GM10248 (cell line): ENCODE measurements at regions not wholly inside any gene's neighbourhood (a gene's known extent, or its start where the extent isn't known, plus 50 kb on each side); places are given as distances from the start of the nearest gene placed in this dataset.

ENCODE experiments used
- CTCF ChIA-PET: fragments of 300-600 bp; sonication (Branson Sonifier 250); formaldehyde crosslinking; extraction: SDS; loops from one replicate; lab custom pipeline; 2021; ENCODE audit warnings: antibody characterized with exemption; lab: Yijun Ruan, JAX
- POLR2A ChIA-PET: fragments of 350-650 bp; sonication (Branson Sonifier 250); formaldehyde crosslinking; extraction: SDS; loops from one replicate; lab custom pipeline; 2020; ENCODE audit warnings: antibody characterized with exemption; lab: Yijun Ruan, JAX
- DNase-seq: peaks from one replicate; pipeline ENCODE4 v3.0.0; 2012; ENCODE audit errors: extremely low spot score
- TF ChIP-seq, protein P1 (sequence below): IDR thresholded peaks from 2 replicates; pipeline ENCODE4 v1.5.1; 2012; ENCODE audit warnings: mild to moderate bottlenecking, low read depth; ENCODE audit errors: extremely low read depth, missing control alignments, control extremely low read depth

DNA sequence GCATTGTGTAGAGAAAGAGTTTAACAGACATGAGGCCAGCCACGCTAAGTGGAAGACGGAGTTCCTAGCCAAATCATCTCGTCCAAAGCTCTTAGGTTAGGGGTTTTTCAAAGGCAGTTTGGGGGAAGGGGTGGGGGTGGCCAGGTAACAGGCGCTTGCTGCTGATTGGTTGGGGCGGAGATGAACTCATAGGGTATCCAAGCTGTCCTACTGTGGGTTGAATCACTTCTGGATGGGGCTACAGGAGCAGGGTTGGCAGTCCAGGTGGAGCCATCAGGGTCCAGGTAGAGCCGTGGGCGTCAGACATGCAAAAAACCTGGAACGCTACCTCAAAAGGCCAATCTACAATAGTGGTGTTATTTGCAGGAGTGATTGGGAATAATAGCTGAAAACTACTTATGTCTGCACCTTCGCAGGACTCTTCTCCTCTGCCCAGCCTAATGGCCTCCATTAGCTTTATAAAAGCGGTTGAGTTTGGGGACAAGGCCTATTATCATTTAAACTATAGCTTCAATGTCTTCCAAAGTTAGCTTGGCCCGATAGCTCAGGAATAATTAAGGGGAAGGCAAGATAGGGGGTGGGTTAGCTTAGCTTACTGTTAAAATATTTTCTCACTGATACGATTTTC lies 579.6 kb downstream of the NLGN4X start:
- ChIA-PET CTCF (no interaction called here), POLR2A (no interaction called here)
- DNase-seq = no peak
- TF ChIP-seq, protein P1, sequence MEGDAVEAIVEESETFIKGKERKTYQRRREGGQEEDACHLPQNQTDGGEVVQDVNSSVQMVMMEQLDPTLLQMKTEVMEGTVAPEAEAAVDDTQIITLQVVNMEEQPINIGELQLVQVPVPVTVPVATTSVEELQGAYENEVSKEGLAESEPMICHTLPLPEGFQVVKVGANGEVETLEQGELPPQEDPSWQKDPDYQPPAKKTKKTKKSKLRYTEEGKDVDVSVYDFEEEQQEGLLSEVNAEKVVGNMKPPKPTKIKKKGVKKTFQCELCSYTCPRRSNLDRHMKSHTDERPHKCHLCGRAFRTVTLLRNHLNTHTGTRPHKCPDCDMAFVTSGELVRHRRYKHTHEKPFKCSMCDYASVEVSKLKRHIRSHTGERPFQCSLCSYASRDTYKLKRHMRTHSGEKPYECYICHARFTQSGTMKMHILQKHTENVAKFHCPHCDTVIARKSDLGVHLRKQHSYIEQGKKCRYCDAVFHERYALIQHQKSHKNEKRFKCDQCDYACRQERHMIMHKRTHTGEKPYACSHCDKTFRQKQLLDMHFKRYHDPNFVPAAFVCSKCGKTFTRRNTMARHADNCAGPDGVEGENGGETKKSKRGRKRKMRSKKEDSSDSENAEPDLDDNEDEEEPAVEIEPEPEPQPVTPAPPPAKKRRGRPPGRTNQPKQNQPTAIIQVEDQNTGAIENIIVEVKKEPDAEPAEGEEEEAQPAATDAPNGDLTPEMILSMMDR = no peak

- ChIA-PET POLR2A (no interaction called here), CTCF (no interaction called here)
- TF ChIP-seq, protein P1 = no peak
- DNase-seq = peak; percentile 32
These were observed 581.8 kb downstream of the NLGN4X start for GRCh38 chrX:5646818-5647217.

- ChIA-PET POLR2A (no interaction called here), CTCF (no interaction called here)
- no peak for DNase-seq
- TF ChIP-seq, protein P1 = no peak
These were observed 583.9 kb downstream of the NLGN4X start for GRCh38 chrX:5644776-5645175.

DNA sequence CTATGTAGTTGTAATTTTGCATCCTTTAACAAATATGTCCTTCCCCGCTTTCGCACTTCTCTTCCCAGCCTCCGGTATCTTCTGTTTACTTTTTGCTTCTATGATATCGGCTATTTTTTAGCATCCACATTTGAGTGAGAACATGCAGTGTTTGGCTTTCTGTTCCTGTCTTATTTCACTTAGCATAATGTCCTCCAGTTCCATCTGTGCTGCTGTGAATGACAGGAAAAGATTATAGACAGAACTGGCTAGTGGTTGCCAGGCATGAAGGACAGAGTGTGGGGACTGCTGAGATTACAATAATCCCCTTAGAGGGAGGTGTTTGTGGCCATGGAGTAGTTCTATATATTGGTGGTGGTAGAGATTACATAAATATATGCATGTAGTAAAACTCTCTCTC lies 588.6 kb downstream of the NLGN4X start:
- TF ChIP-seq, protein P1 = no peak
- no peak for DNase-seq
- POLR2A ChIA-PET = no interaction called here
- CTCF ChIA-PET = no interaction called here

DNA sequence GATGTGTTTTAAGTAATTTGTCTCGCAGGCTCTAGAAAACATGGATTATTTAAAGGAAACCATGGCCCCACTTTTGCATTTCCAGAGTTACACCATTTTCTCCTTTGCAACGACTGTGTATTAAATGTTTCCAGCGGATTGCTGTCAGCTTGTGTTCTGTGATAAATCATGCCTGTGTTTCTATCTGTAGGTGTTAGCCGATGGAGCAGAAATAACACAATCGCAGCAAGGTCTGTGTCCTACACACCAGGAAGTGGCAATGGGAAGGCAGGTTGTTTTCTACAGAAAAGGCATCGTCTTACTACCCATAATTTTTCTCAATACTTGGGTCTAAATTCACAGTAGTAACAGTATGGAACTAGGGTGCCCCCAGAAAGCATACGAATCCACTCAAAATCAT lies 590.1 kb downstream of the NLGN4X start:
- DNase-seq = no peak
- TF ChIP-seq, protein P1 = no peak
- ChIA-PET CTCF (no interaction called here), POLR2A (no interaction called here)

GRCh38 chrX:5632887-5633286 lies 595.8 kb downstream of the NLGN4X start:
- TF ChIP-seq, protein P1 = no peak
- ChIA-PET CTCF (no interaction called here), POLR2A (no interaction called here)
- DNase-seq = no peak
